SK-N-SH (cell line): ENCODE measurements at regions not wholly inside any gene's neighbourhood (a gene's known extent, or its start where the extent isn't known, plus 50 kb on each side); places are given as distances from the start of the nearest gene placed in this dataset.
A peak's percentile ranks its signal among the peaks of the same experiment; 100 is the strongest.

Source experiments
- CTCF ChIA-PET: fragments of 300-600, 350-600 bp; formaldehyde crosslinking; extraction: SDS; loops from one replicate; lab custom pipeline; 2021; lab: Yijun Ruan, JAX
- POLR2A ChIA-PET: fragments of 350-600 bp; sonication (Branson Sonifier 250); formaldehyde crosslinking; extraction: SDS; loops from one replicate; lab custom pipeline; 2020; ENCODE audit warnings: antibody characterized with exemption, inconsistent platforms; lab: Yijun Ruan, JAX
- DNase-seq: peaks from one replicate; pipeline ENCODE4 v3.0.0; 2012
- H2AFZ ChIP-seq: fragments of 200-600 bp; sonication (generic); 2 replicates; pipeline ENCODE4 v1.8.1; 2016; ENCODE audit warnings: antibody characterized with exemption, mild to moderate bottlenecking, low read depth
- H3F3A ChIP-seq: fragments of 200-600 bp; sonication (generic); replicated peaks from 2 replicates; pipeline ENCODE3; 2016; ENCODE audit warnings: antibody characterized with exemption, mild to moderate bottlenecking; ENCODE audit not compliant: insufficient read depth
- H3K27ac ChIP-seq, 2 experiments: fragments of 200-500 bp in 1 of 2; fragments of 200-600 bp in 1 of 2; sonication (Bioruptor generic) in 1 of 2; sonication (generic), shearing (Covaris generic) in 1 of 2; 2 replicates each; pipeline versions ENCODE4 v1.5.1 to v1.6.1; 2014 to 2016; ENCODE audit warnings: low read depth in 2 of 2, inconsistent platforms in 1 of 2, low read length in 1 of 2, mild to moderate bottlenecking in 1 of 2, mixed read lengths in 1 of 2
- H3K27me3 ChIP-seq: fragments of 200-600 bp; sonication (generic), shearing (Covaris generic); 2 replicates; pipeline ENCODE4 v1.6.1; 2016; ENCODE audit warnings: mixed run types; ENCODE audit not compliant: insufficient read depth
- H3K36me3 ChIP-seq, 2 experiments: fragments of 200-500 bp in 1 of 2; fragments of 200-600 bp in 1 of 2; sonication (Bioruptor generic) in 1 of 2; sonication (generic) in 1 of 2; replicated peaks in 1 of 2; 2 replicates each; pipeline versions ENCODE3 to v1.5.1; 2014 to 2016; ENCODE audit warnings: low read length in 1 of 2, mild to moderate bottlenecking in 1 of 2; ENCODE audit not compliant: insufficient read depth in 2 of 2, control insufficient read depth in 1 of 2
- H3K4me1 ChIP-seq, 2 experiments: fragments of 200-500 bp in 1 of 2; fragments of 200-600 bp in 1 of 2; sonication (Bioruptor generic) in 1 of 2; sonication (generic), shearing (Covaris generic) in 1 of 2; 2 replicates each; pipeline versions ENCODE4 v1.5.1 to v1.6.1; 2014 to 2016; ENCODE audit warnings: low read depth in 1 of 2, low read length in 1 of 2, mixed run types in 1 of 2; ENCODE audit not compliant: insufficient read depth in 2 of 2, control insufficient read depth in 1 of 2
- H3K4me2 ChIP-seq: fragments of 200-600 bp; sonication (generic), shearing (Covaris generic); 2 replicates; pipeline ENCODE4 v1.6.1; 2017; ENCODE audit warnings: mixed run types
- H3K4me3 ChIP-seq, 2 experiments: fragments of 200-500 bp in 1 of 2; fragments of 200-600 bp in 1 of 2; sonication (Bioruptor generic) in 1 of 2; sonication (generic), shearing (Covaris generic) in 1 of 2; 2 replicates each; pipeline versions ENCODE4 v1.5.1 to v1.8.1; 2014 to 2016; ENCODE audit warnings: low read depth in 2 of 2, inconsistent platforms in 1 of 2, low read length in 1 of 2, mild to moderate bottlenecking in 1 of 2, mixed read lengths in 1 of 2, moderate library complexity in 1 of 2
- H3K79me2 ChIP-seq: fragments of 200-600 bp; sonication (generic); 2 replicates; pipeline ENCODE4 v1.8.1; 2017; ENCODE audit warnings: mild to moderate bottlenecking; ENCODE audit not compliant: insufficient read depth
- H3K9ac ChIP-seq: fragments of 200-600 bp; sonication (generic); 2 replicates; pipeline ENCODE4 v1.6.1; 2017; ENCODE audit warnings: mixed run types
- H3K9me2 ChIP-seq: fragments of 200-600 bp; sonication (generic); 2 replicates; pipeline ENCODE4 v1.6.1; 2017; ENCODE audit warnings: mixed run types
- H3K9me3 ChIP-seq: fragments of 200-600 bp; sonication (generic); 2 replicates; pipeline ENCODE4 v1.6.1; 2017; ENCODE audit warnings: mixed run types, mild to moderate bottlenecking, moderate library complexity
- H4K20me1 ChIP-seq: fragments of 200-600 bp; sonication (generic); 2 replicates; pipeline ENCODE4 v1.6.1; 2017; ENCODE audit warnings: mild to moderate bottlenecking, mixed run types; ENCODE audit not compliant: insufficient read depth
- CHD2 ChIP-seq: fragments of 150-350 bp; IDR thresholded peaks from 2 replicates; pipeline ENCODE4 v1.6.1; 2018; ENCODE audit warnings: low read length; ENCODE audit not compliant: partially characterized antibody
- EP300 ChIP-seq, 2 experiments: IDR thresholded peaks; 2 replicates each; pipeline versions ENCODE4 v1.4.0 to v1.6.1; 2012; ENCODE audit warnings: borderline replicate concordance in 1 of 2, low read depth in 1 of 2, low read length in 1 of 2
- EZH2phosphoT487 ChIP-seq: fragments of 200-600 bp; sonication (generic); IDR thresholded peaks from 2 replicates; pipeline ENCODE4 v1.6.1; 2017; ENCODE audit warnings: low read depth, mixed run types, mild to moderate bottlenecking, antibody characterized with exemption, moderate library complexity, borderline replicate concordance
- FOXJ3 ChIP-seq: sonication (generic); formaldehyde crosslinking; IDR thresholded peaks from 2 replicates; pipeline ENCODE4 v1.5.1; 2020; ENCODE audit warnings: mild to moderate bottlenecking, missing genetic modification reagents
- FOXM1 ChIP-seq: IDR thresholded peaks from 2 replicates; pipeline ENCODE4 v1.4.0; 2012; ENCODE audit warnings: low read depth, mild to moderate bottlenecking
- GABPA ChIP-seq: IDR thresholded peaks from 2 replicates; pipeline ENCODE4 v1.4.0; 2012; ENCODE audit warnings: low read depth, mild to moderate bottlenecking
- GATA2 ChIP-seq: sonication (generic); formaldehyde crosslinking; IDR thresholded peaks from 2 replicates; pipeline ENCODE4 v1.5.0; 2020; ENCODE audit warnings: mild to moderate bottlenecking, missing genetic modification reagents
- JUND ChIP-seq: IDR thresholded peaks from 2 replicates; pipeline ENCODE4 v1.4.0; 2012
- MEF2A ChIP-seq: IDR thresholded peaks from 2 replicates; pipeline ENCODE4 v1.4.0; 2012; ENCODE audit warnings: low read depth, borderline replicate concordance
- MXI1 ChIP-seq: IDR thresholded peaks from 2 replicates; pipeline ENCODE4 v1.6.1; 2012; ENCODE audit warnings: mild to moderate bottlenecking, low read depth, low read length, improper control_type of control experiment
- NFIC ChIP-seq: IDR thresholded peaks from 2 replicates; pipeline ENCODE4 v1.4.0; 2012; ENCODE audit warnings: borderline replicate concordance
- TAF1 ChIP-seq: IDR thresholded peaks from 2 replicates; pipeline ENCODE4 v1.6.1; 2012; ENCODE audit warnings: low read depth, mild to moderate bottlenecking, low read length, moderate library complexity, borderline replicate concordance
- TCF12 ChIP-seq: IDR thresholded peaks from 2 replicates; pipeline ENCODE4 v1.4.0; 2012
- TEAD4 ChIP-seq: IDR thresholded peaks from 2 replicates; pipeline ENCODE4 v1.4.0; 2012; ENCODE audit warnings: mild to moderate bottlenecking, borderline replicate concordance; ENCODE audit not compliant: insufficient read depth
- WGBS: methylation state at CpG from one replicate; pipeline ENCODE4 v1.1.6; 2017; ENCODE audit warnings: low lambda C conversion rate; 5-methylcytosine and 5-hydroxymethylcytosine counted together
- TF ChIP-seq, protein P1 (sequence below): fragments of 150-350 bp; IDR thresholded peaks from 2 replicates; pipeline ENCODE4 v1.6.1; 2016; ENCODE audit warnings: mild to moderate bottlenecking, low read depth, low read length
- TF ChIP-seq, protein P2 (sequence below): IDR thresholded peaks from 2 replicates; pipeline ENCODE4 v1.6.1; 2012; ENCODE audit warnings: mild to moderate bottlenecking, low read depth, low read length, moderate library complexity
- TF ChIP-seq, protein P3 (sequence below): IDR thresholded peaks from 2 replicates; pipeline ENCODE4 v1.4.0; 2012; ENCODE audit warnings: low read depth, borderline replicate concordance
- TF ChIP-seq, protein P4 (sequence below): fragments of 200-600 bp; sonication (generic); IDR thresholded peaks from 2 replicates; pipeline ENCODE4 v1.6.1; 2017; ENCODE audit warnings: antibody characterized with exemption, mild to moderate bottlenecking, moderate library complexity
- TF ChIP-seq, protein P5 (sequence below): IDR thresholded peaks from 2 replicates; pipeline ENCODE4 v1.4.0; 2012; ENCODE audit warnings: low read depth, borderline replicate concordance

DNA sequence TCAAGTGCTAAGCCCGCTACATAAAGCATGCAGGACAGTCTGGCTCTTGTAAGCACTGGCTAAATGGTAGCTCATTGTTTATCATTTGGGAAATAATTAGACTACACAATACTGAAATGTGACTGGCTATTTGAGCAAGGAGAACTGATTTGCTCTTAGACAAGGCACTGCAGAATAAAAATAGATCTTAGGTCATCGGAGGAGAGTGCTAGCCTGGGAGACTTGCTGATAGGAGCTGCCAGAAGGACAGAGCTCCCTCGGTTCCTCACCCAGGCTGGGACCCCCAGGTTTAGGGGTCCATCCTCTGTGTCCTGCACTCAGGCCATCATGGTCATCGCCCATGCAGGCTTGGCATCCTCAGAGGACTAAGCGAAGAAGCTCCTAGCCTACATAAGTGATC is 184.4 kb upstream of the NCAM1 start:
- H3F3A ChIP-seq: peaks cover 4% of the 10 kb centered on the region
- TF ChIP-seq, protein P1, sequence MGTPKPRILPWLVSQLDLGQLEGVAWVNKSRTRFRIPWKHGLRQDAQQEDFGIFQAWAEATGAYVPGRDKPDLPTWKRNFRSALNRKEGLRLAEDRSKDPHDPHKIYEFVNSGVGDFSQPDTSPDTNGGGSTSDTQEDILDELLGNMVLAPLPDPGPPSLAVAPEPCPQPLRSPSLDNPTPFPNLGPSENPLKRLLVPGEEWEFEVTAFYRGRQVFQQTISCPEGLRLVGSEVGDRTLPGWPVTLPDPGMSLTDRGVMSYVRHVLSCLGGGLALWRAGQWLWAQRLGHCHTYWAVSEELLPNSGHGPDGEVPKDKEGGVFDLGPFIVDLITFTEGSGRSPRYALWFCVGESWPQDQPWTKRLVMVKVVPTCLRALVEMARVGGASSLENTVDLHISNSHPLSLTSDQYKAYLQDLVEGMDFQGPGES: no peak
- TF ChIP-seq TEAD4 (no peak), JUND (no peak), CHD2 (no peak), FOXJ3 (CRISPR knock-in tag) (no peak), FOXM1 (no peak), MEF2A (no peak), MXI1 (no peak), EZH2phosphoT487 (no peak), TAF1 (no peak), GATA2 (CRISPR knock-in tag) (no peak), EP300 (IDR thresholded peaks at IDR 0.05; ENCODE audit: borderline replicate concordance in 1 of 2, low read depth in 1 of 2, low read length in 1 of 2) (no peak), TCF12 (no peak), GABPA (no peak), NFIC (no peak)
- TF ChIP-seq, protein P2, sequence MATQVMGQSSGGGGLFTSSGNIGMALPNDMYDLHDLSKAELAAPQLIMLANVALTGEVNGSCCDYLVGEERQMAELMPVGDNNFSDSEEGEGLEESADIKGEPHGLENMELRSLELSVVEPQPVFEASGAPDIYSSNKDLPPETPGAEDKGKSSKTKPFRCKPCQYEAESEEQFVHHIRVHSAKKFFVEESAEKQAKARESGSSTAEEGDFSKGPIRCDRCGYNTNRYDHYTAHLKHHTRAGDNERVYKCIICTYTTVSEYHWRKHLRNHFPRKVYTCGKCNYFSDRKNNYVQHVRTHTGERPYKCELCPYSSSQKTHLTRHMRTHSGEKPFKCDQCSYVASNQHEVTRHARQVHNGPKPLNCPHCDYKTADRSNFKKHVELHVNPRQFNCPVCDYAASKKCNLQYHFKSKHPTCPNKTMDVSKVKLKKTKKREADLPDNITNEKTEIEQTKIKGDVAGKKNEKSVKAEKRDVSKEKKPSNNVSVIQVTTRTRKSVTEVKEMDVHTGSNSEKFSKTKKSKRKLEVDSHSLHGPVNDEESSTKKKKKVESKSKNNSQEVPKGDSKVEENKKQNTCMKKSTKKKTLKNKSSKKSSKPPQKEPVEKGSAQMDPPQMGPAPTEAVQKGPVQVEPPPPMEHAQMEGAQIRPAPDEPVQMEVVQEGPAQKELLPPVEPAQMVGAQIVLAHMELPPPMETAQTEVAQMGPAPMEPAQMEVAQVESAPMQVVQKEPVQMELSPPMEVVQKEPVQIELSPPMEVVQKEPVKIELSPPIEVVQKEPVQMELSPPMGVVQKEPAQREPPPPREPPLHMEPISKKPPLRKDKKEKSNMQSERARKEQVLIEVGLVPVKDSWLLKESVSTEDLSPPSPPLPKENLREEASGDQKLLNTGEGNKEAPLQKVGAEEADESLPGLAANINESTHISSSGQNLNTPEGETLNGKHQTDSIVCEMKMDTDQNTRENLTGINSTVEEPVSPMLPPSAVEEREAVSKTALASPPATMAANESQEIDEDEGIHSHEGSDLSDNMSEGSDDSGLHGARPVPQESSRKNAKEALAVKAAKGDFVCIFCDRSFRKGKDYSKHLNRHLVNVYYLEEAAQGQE: no peak
- TF ChIP-seq, protein P3, sequence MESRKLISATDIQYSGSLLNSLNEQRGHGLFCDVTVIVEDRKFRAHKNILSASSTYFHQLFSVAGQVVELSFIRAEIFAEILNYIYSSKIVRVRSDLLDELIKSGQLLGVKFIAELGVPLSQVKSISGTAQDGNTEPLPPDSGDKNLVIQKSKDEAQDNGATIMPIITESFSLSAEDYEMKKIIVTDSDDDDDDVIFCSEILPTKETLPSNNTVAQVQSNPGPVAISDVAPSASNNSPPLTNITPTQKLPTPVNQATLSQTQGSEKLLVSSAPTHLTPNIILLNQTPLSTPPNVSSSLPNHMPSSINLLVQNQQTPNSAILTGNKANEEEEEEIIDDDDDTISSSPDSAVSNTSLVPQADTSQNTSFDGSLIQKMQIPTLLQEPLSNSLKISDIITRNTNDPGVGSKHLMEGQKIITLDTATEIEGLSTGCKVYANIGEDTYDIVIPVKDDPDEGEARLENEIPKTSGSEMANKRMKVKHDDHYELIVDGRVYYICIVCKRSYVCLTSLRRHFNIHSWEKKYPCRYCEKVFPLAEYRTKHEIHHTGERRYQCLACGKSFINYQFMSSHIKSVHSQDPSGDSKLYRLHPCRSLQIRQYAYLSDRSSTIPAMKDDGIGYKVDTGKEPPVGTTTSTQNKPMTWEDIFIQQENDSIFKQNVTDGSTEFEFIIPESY: no peak
- TF ChIP-seq, protein P4, sequence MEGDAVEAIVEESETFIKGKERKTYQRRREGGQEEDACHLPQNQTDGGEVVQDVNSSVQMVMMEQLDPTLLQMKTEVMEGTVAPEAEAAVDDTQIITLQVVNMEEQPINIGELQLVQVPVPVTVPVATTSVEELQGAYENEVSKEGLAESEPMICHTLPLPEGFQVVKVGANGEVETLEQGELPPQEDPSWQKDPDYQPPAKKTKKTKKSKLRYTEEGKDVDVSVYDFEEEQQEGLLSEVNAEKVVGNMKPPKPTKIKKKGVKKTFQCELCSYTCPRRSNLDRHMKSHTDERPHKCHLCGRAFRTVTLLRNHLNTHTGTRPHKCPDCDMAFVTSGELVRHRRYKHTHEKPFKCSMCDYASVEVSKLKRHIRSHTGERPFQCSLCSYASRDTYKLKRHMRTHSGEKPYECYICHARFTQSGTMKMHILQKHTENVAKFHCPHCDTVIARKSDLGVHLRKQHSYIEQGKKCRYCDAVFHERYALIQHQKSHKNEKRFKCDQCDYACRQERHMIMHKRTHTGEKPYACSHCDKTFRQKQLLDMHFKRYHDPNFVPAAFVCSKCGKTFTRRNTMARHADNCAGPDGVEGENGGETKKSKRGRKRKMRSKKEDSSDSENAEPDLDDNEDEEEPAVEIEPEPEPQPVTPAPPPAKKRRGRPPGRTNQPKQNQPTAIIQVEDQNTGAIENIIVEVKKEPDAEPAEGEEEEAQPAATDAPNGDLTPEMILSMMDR: no peak
- TF ChIP-seq, protein P5, sequence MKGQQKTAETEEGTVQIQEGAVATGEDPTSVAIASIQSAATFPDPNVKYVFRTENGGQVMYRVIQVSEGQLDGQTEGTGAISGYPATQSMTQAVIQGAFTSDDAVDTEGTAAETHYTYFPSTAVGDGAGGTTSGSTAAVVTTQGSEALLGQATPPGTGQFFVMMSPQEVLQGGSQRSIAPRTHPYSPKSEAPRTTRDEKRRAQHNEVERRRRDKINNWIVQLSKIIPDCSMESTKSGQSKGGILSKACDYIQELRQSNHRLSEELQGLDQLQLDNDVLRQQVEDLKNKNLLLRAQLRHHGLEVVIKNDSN: no peak
- TF ChIP-seq, all 33 proteins: peak for 0
- Histone ChIP-seq H3K9me2 (no peaks in the 10 kb centered on the region), H3K27ac (peak overlapping the region in 1 of 2 experiments; percentile 99; a peak in 3 of 4 replicates), H3K9me3 (no peaks in the 10 kb centered on the region), H3K4me2 (no peak overlapping the region), H4K20me1 (no peaks in the 10 kb centered on the region), H3K4me3 (no peak overlapping the region), H3K9ac (no peak overlapping the region), H3K27me3 (no peaks in the 10 kb centered on the region), H3K36me3 (no peaks in the 10 kb centered on the region), H3K4me1 (peaks cover 10 to 57% of the 10 kb centered on the region in 2 experiments), H3K79me2 (no peaks in the 10 kb centered on the region), H2AFZ (no peak overlapping the region)
- ChIA-PET CTCF (interaction anchor here (1.4 to 3.3 kb wide), 5 partner anchors 10 to 513 kb away, joined by 3 to 27 read pairs (median 6); no protein-coding TSS in a partner anchor), POLR2A (interaction anchor here (1.0 to 2.5 kb wide), 4 partner anchors 10 to 188 kb away, joined by 3 to 11 read pairs (median 4); no protein-coding TSS in a partner anchor)
- 66% methylated on average over 3 of the region's 5 CpGs for WGBS
- no peak for DNase-seq
